SK-N-SH (cell line): ENCODE measurements at regions not wholly inside any gene's neighbourhood (a gene's known extent, or its start where the extent isn't known, plus 50 kb on each side); places are given as distances from the start of the nearest gene placed in this dataset.

ENCODE experiments used
- CTCF ChIA-PET: fragments of 300-600, 350-600 bp; formaldehyde crosslinking; extraction: SDS; loops from one replicate; lab custom pipeline; 2021; lab: Yijun Ruan, JAX
- POLR2A ChIA-PET: fragments of 350-600 bp; sonication (Branson Sonifier 250); formaldehyde crosslinking; extraction: SDS; loops from one replicate; lab custom pipeline; 2020; ENCODE audit warnings: antibody characterized with exemption, inconsistent platforms; lab: Yijun Ruan, JAX
- DNase-seq: peaks from one replicate; pipeline ENCODE4 v3.0.0; 2012
- H2AFZ ChIP-seq: fragments of 200-600 bp; sonication (generic); 2 replicates; pipeline ENCODE4 v1.8.1; 2016; ENCODE audit warnings: antibody characterized with exemption, mild to moderate bottlenecking, low read depth
- H3F3A ChIP-seq: fragments of 200-600 bp; sonication (generic); replicated peaks from 2 replicates; pipeline ENCODE3; 2016; ENCODE audit warnings: antibody characterized with exemption, mild to moderate bottlenecking; ENCODE audit not compliant: insufficient read depth
- H3K27ac ChIP-seq, 2 experiments: fragments of 200-500 bp in 1 of 2; fragments of 200-600 bp in 1 of 2; sonication (Bioruptor generic) in 1 of 2; sonication (generic), shearing (Covaris generic) in 1 of 2; 2 replicates each; pipeline versions ENCODE4 v1.5.1 to v1.6.1; 2014 to 2016; ENCODE audit warnings: low read depth in 2 of 2, inconsistent platforms in 1 of 2, low read length in 1 of 2, mild to moderate bottlenecking in 1 of 2, mixed read lengths in 1 of 2
- H3K27me3 ChIP-seq: fragments of 200-600 bp; sonication (generic), shearing (Covaris generic); 2 replicates; pipeline ENCODE4 v1.6.1; 2016; ENCODE audit warnings: mixed run types; ENCODE audit not compliant: insufficient read depth
- H3K36me3 ChIP-seq, 2 experiments: fragments of 200-500 bp in 1 of 2; fragments of 200-600 bp in 1 of 2; sonication (Bioruptor generic) in 1 of 2; sonication (generic) in 1 of 2; replicated peaks in 1 of 2; 2 replicates each; pipeline versions ENCODE3 to v1.5.1; 2014 to 2016; ENCODE audit warnings: low read length in 1 of 2, mild to moderate bottlenecking in 1 of 2; ENCODE audit not compliant: insufficient read depth in 2 of 2, control insufficient read depth in 1 of 2
- H3K4me1 ChIP-seq, 2 experiments: fragments of 200-500 bp in 1 of 2; fragments of 200-600 bp in 1 of 2; sonication (Bioruptor generic) in 1 of 2; sonication (generic), shearing (Covaris generic) in 1 of 2; 2 replicates each; pipeline versions ENCODE4 v1.5.1 to v1.6.1; 2014 to 2016; ENCODE audit warnings: low read depth in 1 of 2, low read length in 1 of 2, mixed run types in 1 of 2; ENCODE audit not compliant: insufficient read depth in 2 of 2, control insufficient read depth in 1 of 2
- H3K4me2 ChIP-seq: fragments of 200-600 bp; sonication (generic), shearing (Covaris generic); 2 replicates; pipeline ENCODE4 v1.6.1; 2017; ENCODE audit warnings: mixed run types
- H3K4me3 ChIP-seq, 2 experiments: fragments of 200-500 bp in 1 of 2; fragments of 200-600 bp in 1 of 2; sonication (Bioruptor generic) in 1 of 2; sonication (generic), shearing (Covaris generic) in 1 of 2; 2 replicates each; pipeline versions ENCODE4 v1.5.1 to v1.8.1; 2014 to 2016; ENCODE audit warnings: low read depth in 2 of 2, inconsistent platforms in 1 of 2, low read length in 1 of 2, mild to moderate bottlenecking in 1 of 2, mixed read lengths in 1 of 2, moderate library complexity in 1 of 2
- H3K79me2 ChIP-seq: fragments of 200-600 bp; sonication (generic); 2 replicates; pipeline ENCODE4 v1.8.1; 2017; ENCODE audit warnings: mild to moderate bottlenecking; ENCODE audit not compliant: insufficient read depth
- H3K9ac ChIP-seq: fragments of 200-600 bp; sonication (generic); 2 replicates; pipeline ENCODE4 v1.6.1; 2017; ENCODE audit warnings: mixed run types
- H3K9me2 ChIP-seq: fragments of 200-600 bp; sonication (generic); 2 replicates; pipeline ENCODE4 v1.6.1; 2017; ENCODE audit warnings: mixed run types
- H3K9me3 ChIP-seq: fragments of 200-600 bp; sonication (generic); 2 replicates; pipeline ENCODE4 v1.6.1; 2017; ENCODE audit warnings: mixed run types, mild to moderate bottlenecking, moderate library complexity
- H4K20me1 ChIP-seq: fragments of 200-600 bp; sonication (generic); 2 replicates; pipeline ENCODE4 v1.6.1; 2017; ENCODE audit warnings: mild to moderate bottlenecking, mixed run types; ENCODE audit not compliant: insufficient read depth
- ELF1 ChIP-seq: IDR thresholded peaks from 2 replicates; pipeline ENCODE4 v1.4.0; 2012
- FOXJ3 ChIP-seq: sonication (generic); formaldehyde crosslinking; IDR thresholded peaks from 2 replicates; pipeline ENCODE4 v1.5.1; 2020; ENCODE audit warnings: mild to moderate bottlenecking, missing genetic modification reagents
- JUND ChIP-seq: IDR thresholded peaks from 2 replicates; pipeline ENCODE4 v1.4.0; 2012
- MEF2A ChIP-seq: IDR thresholded peaks from 2 replicates; pipeline ENCODE4 v1.4.0; 2012; ENCODE audit warnings: low read depth, borderline replicate concordance
- MXI1 ChIP-seq: IDR thresholded peaks from 2 replicates; pipeline ENCODE4 v1.6.1; 2012; ENCODE audit warnings: mild to moderate bottlenecking, low read depth, low read length, improper control_type of control experiment
- RAD21 ChIP-seq: IDR thresholded peaks from 2 replicates; pipeline ENCODE4 v1.6.1; 2012; ENCODE audit warnings: mild to moderate bottlenecking, low read length
- RFX5 ChIP-seq: IDR thresholded peaks from 2 replicates; pipeline ENCODE4 v1.6.1; 2012; ENCODE audit warnings: mild to moderate bottlenecking, improper control_type of control experiment, low read length
- RXRA ChIP-seq: IDR thresholded peaks from 2 replicates; pipeline ENCODE4 v1.4.0; 2012; ENCODE audit warnings: low read depth, mild to moderate bottlenecking, borderline replicate concordance
- SMC3 ChIP-seq: IDR thresholded peaks from 2 replicates; pipeline ENCODE4 v1.6.1; 2012; ENCODE audit warnings: low read depth, low read length, improper control_type of control experiment
- TAF1 ChIP-seq: IDR thresholded peaks from 2 replicates; pipeline ENCODE4 v1.6.1; 2012; ENCODE audit warnings: low read depth, mild to moderate bottlenecking, low read length, moderate library complexity, borderline replicate concordance
- TCF12 ChIP-seq: IDR thresholded peaks from 2 replicates; pipeline ENCODE4 v1.4.0; 2012
- TEAD4 ChIP-seq: IDR thresholded peaks from 2 replicates; pipeline ENCODE4 v1.4.0; 2012; ENCODE audit warnings: mild to moderate bottlenecking, borderline replicate concordance; ENCODE audit not compliant: insufficient read depth
- USF2 ChIP-seq: fragments of 150-350 bp; IDR thresholded peaks from 2 replicates; pipeline ENCODE4 v1.6.1; 2017; ENCODE audit warnings: antibody characterized with exemption, low read length, low read depth, borderline replicate concordance
- ZBTB33 ChIP-seq: IDR thresholded peaks from 2 replicates; pipeline ENCODE4 v1.4.0; 2012; ENCODE audit warnings: low read depth, borderline replicate concordance
- WGBS: methylation state at CpG from one replicate; pipeline ENCODE4 v1.1.6; 2017; ENCODE audit warnings: low lambda C conversion rate; 5-methylcytosine and 5-hydroxymethylcytosine counted together
- TF ChIP-seq, protein P1 (sequence below): fragments of 200-600 bp; sonication (generic); IDR thresholded peaks from 2 replicates; pipeline ENCODE4 v1.6.1; 2017; ENCODE audit warnings: antibody characterized with exemption, mild to moderate bottlenecking, moderate library complexity
- TF ChIP-seq, protein P2 (sequence below): IDR thresholded peaks from 2 replicates; pipeline ENCODE4; 2012

DNA sequence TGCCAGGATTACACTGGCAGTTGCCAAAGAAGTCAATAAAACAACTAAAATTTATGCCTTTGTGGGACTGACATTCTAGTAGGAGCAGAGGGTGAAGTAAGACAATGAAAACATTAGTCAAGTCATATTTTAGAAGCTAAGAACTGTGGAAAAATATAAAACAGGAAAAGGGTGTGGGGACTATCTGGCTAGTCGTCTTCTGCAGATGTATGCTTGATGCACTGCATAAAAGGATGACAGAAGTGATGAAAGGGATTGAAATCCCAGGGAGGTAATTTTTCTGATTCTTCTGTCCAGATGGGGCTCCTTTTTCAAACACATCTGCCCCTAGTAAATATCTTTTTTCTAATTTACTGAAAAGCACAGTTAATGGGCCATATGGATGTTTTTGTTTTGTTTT is 706.3 kb downstream of the ADGRL2 start (continued):
- TF ChIP-seq MEF2A (no peak), FOXJ3 (no peak), ELF1 (no peak), SMC3 (no peak), RAD21 (no peak), TEAD4 (no peak)
- TF ChIP-seq, protein P1, sequence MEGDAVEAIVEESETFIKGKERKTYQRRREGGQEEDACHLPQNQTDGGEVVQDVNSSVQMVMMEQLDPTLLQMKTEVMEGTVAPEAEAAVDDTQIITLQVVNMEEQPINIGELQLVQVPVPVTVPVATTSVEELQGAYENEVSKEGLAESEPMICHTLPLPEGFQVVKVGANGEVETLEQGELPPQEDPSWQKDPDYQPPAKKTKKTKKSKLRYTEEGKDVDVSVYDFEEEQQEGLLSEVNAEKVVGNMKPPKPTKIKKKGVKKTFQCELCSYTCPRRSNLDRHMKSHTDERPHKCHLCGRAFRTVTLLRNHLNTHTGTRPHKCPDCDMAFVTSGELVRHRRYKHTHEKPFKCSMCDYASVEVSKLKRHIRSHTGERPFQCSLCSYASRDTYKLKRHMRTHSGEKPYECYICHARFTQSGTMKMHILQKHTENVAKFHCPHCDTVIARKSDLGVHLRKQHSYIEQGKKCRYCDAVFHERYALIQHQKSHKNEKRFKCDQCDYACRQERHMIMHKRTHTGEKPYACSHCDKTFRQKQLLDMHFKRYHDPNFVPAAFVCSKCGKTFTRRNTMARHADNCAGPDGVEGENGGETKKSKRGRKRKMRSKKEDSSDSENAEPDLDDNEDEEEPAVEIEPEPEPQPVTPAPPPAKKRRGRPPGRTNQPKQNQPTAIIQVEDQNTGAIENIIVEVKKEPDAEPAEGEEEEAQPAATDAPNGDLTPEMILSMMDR, result no peak
- TF ChIP-seq, protein P2, sequence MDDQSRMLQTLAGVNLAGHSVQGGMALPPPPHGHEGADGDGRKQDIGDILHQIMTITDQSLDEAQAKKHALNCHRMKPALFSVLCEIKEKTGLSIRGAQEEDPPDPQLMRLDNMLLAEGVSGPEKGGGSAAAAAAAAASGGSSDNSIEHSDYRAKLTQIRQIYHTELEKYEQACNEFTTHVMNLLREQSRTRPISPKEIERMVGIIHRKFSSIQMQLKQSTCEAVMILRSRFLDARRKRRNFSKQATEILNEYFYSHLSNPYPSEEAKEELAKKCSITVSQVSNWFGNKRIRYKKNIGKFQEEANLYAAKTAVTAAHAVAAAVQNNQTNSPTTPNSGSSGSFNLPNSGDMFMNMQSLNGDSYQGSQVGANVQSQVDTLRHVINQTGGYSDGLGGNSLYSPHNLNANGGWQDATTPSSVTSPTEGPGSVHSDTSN, result no peak

- Histone ChIP-seq H3K27ac (no peak overlapping the region), H3K79me2 (no peaks in the 10 kb centered on the region), H4K20me1 (no peaks in the 10 kb centered on the region), H3K9me2 (no peaks in the 10 kb centered on the region), H3K4me2 (no peak overlapping the region), H3F3A (no peaks in the 10 kb centered on the region), H3K4me1 (no peaks in the 10 kb centered on the region), H3K36me3 (no peaks in the 10 kb centered on the region), H3K27me3 (no peaks in the 10 kb centered on the region), H3K9me3 (no peaks in the 10 kb centered on the region), H2AFZ (no peak overlapping the region), H3K4me3 (no peak overlapping the region), H3K9ac (no peak overlapping the region)
- WGBS, result 35% methylated on average over 1 of the region's 1 CpG
- no peak for DNase-seq
- CTCF ChIA-PET, result interaction anchor here (0.7 kb wide), 1 partner anchor 422 kb away, joined by 3 read pairs; no protein-coding TSS in a partner anchor
- TF ChIP-seq MXI1, result no peak
- TF ChIP-seq TAF1, result no peak
- no peak for TF ChIP-seq ELF1
- TF ChIP-seq USF2, result no peak
- no peak for TF ChIP-seq RFX5
- no peak for TF ChIP-seq TCF12
- TF ChIP-seq, protein P1, result no peak
- no peak for TF ChIP-seq ZBTB33
- no peak for TF ChIP-seq JUND
- no peak for TF ChIP-seq RXRA
- TF ChIP-seq MEF2A, result no peak
- POLR2A ChIA-PET, result no interaction called here
Measured at GRCh38 chr1:82503822-82504221, 703.1 kb downstream of the ADGRL2 start.
